Cardiac muscle cell (in vitro differentiated cells and primary cell): ENCODE measurements at regions not wholly inside any gene's neighbourhood (a gene's known extent, or its start where the extent isn't known, plus 50 kb on each side); places are given as distances from the start of the nearest gene placed in this dataset.
A peak's percentile ranks its signal among the peaks of the same experiment; 100 is the strongest.

Source experiments
- DNase-seq, 2 donors: peaks; one replicate each; pipeline versions ENCODE4 v3.0.0 to v3.0.0-alpha.2; 2010 to 2017; ENCODE audit warnings: low read depth in 1 of 2, low spot score in 1 of 2
- H3K27ac ChIP-seq: fragments of 200-600 bp; sonication (generic); 2 replicates; pipeline ENCODE4 v1.5.1; 2016
- H3K27me3 ChIP-seq: fragments of 200-600 bp; sonication (generic); 2 replicates; pipeline ENCODE4 v1.6.0; 2016; ENCODE audit warnings: control low read depth
- H3K36me3 ChIP-seq: fragments of 200-600 bp; sonication (generic); 2 replicates; pipeline ENCODE4 v1.5.1; 2016; ENCODE audit warnings: control low read depth
- H3K4me1 ChIP-seq: fragments of 200-600 bp; sonication (generic); 2 replicates; pipeline ENCODE4 v1.8.1; 2017; ENCODE audit warnings: low read depth, mild to moderate bottlenecking, mixed run types
- H3K4me3 ChIP-seq: fragments of 200-600 bp; sonication (generic); 2 replicates; pipeline ENCODE4 v1.5.1; 2016; ENCODE audit warnings: mild to moderate bottlenecking
- H3K9me3 ChIP-seq: fragments of 200-600 bp; sonication (generic); 2 replicates; pipeline ENCODE4 v1.5.1; 2017; ENCODE audit warnings: low read depth, mild to moderate bottlenecking, control low read depth
- TF ChIP-seq, protein P1 (sequence below): IDR thresholded peaks from 2 replicates; pipeline ENCODE4 v1.5.1; 2012; ENCODE audit warnings: low read depth, mild to moderate bottlenecking, low read length

DNA sequence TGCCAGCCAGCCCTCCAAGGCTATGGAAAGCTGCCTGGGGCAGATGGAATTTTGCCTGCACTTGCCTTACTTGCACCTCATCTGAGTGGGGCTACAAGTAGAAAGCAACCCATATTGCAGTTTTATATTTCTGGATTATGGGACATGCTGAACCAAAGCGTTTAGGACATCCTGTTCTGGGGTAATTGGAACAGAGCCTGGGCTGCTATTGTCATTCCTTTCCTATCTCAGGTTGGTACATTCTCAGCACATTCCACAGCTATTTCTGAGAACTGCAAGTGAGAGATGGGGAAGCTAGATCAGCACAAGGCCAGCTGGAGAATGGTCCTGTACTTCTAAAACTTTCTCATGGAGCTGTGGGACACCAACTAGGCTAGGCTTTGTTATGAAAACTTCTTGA is 713.8 kb downstream of the KCNT2 start:
- Histone ChIP-seq H3K4me1 (peaks cover 22% of the 10 kb centered on the region), H3K36me3 (no peaks in the 10 kb centered on the region), H3K9me3 (no peaks in the 10 kb centered on the region), H3K27me3 (no peaks in the 10 kb centered on the region), H3K4me3 (no peak overlapping the region), H3K27ac (no peak overlapping the region)
- peak in 1 of 2 donors; percentile 7 for DNase-seq
- TF ChIP-seq, protein P1, sequence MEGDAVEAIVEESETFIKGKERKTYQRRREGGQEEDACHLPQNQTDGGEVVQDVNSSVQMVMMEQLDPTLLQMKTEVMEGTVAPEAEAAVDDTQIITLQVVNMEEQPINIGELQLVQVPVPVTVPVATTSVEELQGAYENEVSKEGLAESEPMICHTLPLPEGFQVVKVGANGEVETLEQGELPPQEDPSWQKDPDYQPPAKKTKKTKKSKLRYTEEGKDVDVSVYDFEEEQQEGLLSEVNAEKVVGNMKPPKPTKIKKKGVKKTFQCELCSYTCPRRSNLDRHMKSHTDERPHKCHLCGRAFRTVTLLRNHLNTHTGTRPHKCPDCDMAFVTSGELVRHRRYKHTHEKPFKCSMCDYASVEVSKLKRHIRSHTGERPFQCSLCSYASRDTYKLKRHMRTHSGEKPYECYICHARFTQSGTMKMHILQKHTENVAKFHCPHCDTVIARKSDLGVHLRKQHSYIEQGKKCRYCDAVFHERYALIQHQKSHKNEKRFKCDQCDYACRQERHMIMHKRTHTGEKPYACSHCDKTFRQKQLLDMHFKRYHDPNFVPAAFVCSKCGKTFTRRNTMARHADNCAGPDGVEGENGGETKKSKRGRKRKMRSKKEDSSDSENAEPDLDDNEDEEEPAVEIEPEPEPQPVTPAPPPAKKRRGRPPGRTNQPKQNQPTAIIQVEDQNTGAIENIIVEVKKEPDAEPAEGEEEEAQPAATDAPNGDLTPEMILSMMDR: no peak

DNA sequence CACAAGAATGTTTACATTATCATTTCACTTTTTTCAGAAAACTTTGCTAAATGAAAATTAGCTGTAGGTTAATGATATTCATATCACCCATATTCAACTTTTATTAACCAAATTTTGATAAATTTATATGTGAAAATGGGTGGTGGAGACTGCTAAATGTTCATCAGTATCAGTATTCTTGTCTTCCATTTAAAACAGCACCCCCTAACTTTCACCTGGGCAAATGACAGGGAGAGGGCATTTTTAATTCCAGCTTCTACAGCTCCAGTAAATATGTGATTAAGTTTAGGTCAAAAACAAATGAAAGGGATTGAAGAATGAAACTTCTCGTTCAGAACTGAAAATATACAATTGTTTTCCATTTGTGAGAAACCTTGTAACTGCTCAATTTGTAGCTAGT is 722.2 kb downstream of the KCNT2 start:
- Histone ChIP-seq H3K4me1 (no peaks in the 10 kb centered on the region), H3K36me3 (no peaks in the 10 kb centered on the region), H3K4me3 (no peak overlapping the region), H3K27me3 (no peaks in the 10 kb centered on the region), H3K27ac (no peak overlapping the region), H3K9me3 (no peaks in the 10 kb centered on the region)
- TF ChIP-seq, protein P1: no peak
- DNase-seq: no peak

DNA sequence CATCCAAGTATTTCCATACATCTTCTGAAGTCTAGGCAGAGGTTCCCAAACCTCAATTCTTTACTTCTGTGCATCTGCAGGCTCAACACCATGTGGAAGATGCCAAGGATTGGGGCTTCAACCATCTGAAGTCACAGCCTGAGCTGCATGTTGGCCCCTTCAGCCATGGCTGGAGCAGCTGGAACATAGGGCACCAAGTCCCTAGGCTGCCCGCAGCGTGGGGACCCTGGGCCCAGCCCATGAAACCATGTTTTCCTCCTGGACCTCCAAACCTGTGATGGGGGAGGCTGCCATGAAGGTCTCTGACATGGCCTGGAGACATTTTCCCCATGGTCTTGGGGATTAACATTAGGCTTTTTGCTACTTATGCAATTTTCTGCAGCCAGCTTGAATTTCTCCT is 729.8 kb downstream of the KCNT2 start:
- no peaks in the 10 kb centered on the region for H3K4me1 ChIP-seq
- no peak for DNase-seq
- H3K9me3 ChIP-seq: no peaks in the 10 kb centered on the region
- TF ChIP-seq, protein P1: no peak
- no peak overlapping the region for H3K4me3 ChIP-seq
- H3K27ac ChIP-seq: no peak overlapping the region
- no peaks in the 10 kb centered on the region for H3K27me3 ChIP-seq
- H3K36me3 ChIP-seq: no peaks in the 10 kb centered on the region

DNA sequence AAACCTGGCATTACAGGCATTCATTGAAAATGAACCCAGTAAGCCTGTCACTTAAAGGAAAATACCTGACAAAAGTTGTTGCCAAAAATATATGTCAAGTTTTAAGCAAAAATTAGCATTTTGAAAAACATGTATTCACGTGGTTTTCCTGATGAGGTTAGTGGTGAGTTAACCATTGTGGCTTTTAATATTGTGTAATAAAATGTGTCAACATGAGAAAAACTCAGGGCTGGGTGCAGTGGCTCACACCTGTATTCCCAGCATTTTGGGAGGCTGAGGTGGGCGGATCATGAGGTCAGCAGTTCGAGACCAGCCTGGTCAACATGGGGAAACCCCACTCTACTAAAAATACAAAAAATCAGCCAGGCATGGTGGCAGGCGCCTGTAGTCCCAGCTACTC is 731.4 kb downstream of the KCNT2 start:
- H3K4me3 ChIP-seq: no peak overlapping the region
- no peak overlapping the region for H3K27ac ChIP-seq
- H3K9me3 ChIP-seq: no peaks in the 10 kb centered on the region
- H3K27me3 ChIP-seq: no peaks in the 10 kb centered on the region
- TF ChIP-seq, protein P1: no peak
- H3K4me1 ChIP-seq: no peaks in the 10 kb centered on the region
- no peak for DNase-seq
- no peaks in the 10 kb centered on the region for H3K36me3 ChIP-seq

DNA sequence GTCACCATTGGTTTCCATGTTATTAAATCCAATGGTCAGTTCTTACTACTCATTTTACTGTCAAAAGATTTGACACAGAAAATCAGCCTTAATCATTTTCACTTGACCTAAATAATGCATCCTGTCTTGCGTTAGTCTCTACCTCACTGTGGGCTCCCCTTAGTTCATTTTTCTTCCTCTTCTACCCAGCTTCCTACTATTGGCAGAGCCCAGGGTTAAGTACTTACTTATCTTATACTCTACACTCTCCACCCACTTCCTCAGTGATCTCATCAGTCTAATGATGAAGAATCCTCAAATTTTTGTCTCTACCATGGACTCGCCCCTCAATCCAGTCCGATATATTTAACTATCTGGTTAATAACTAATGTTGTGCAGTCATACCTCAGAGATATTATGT is 735.9 kb downstream of the KCNT2 start:
- no peak for DNase-seq
- Histone ChIP-seq H3K36me3 (no peaks in the 10 kb centered on the region), H3K27me3 (no peaks in the 10 kb centered on the region), H3K9me3 (no peaks in the 10 kb centered on the region), H3K27ac (no peak overlapping the region), H3K4me1 (no peaks in the 10 kb centered on the region), H3K4me3 (no peak overlapping the region)
- TF ChIP-seq, protein P1: no peak

DNA sequence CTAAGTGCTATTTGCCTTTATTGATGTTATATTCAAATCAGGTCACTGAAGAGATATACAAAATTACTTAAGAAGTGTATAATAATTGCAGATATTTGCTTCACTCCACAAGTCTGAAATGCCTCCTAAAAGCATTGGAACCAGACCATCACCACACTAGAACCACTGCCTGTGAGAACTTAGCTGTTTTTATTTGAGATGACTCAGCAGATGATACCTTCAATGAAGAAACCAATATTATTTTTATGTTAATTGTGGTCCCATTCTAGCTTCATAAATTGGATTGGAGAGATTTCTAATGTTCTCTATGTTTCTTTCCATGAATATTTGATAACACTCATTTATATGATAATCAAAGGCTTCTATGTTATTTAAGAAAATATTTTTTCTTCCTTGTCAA is 740.6 kb downstream of the KCNT2 start:
- TF ChIP-seq, protein P1: no peak
- Histone ChIP-seq H3K27me3 (no peaks in the 10 kb centered on the region), H3K4me3 (no peak overlapping the region), H3K9me3 (no peaks in the 10 kb centered on the region), H3K27ac (no peak overlapping the region), H3K4me1 (no peaks in the 10 kb centered on the region), H3K36me3 (no peaks in the 10 kb centered on the region)
- DNase-seq: no peak
